OCI-LY7 (cell line): ENCODE measurements at regions not wholly inside any gene's neighbourhood (a gene's known extent, or its start where the extent isn't known, plus 50 kb on each side); places are given as distances from the start of the nearest gene placed in this dataset.

Experiments
- CTCF ChIP-seq: fragments of 200-600 bp; sonication (generic); conservative IDR thresholded peaks from 2 replicates; pipeline ENCODE4 v1.5.1; 2014; ENCODE audit warnings: mild to moderate bottlenecking, antibody characterized with exemption, low read length, moderate library complexity, mixed read lengths
- EZH2phosphoT487 ChIP-seq: fragments of 200-600 bp; sonication (generic); IDR thresholded peaks from 2 replicates; pipeline ENCODE4 v1.6.1; 2018; ENCODE audit warnings: low read depth, borderline replicate concordance, mild to moderate bottlenecking, mixed run types, antibody characterized with exemption, low read length, moderate library complexity, mixed read lengths

DNA sequence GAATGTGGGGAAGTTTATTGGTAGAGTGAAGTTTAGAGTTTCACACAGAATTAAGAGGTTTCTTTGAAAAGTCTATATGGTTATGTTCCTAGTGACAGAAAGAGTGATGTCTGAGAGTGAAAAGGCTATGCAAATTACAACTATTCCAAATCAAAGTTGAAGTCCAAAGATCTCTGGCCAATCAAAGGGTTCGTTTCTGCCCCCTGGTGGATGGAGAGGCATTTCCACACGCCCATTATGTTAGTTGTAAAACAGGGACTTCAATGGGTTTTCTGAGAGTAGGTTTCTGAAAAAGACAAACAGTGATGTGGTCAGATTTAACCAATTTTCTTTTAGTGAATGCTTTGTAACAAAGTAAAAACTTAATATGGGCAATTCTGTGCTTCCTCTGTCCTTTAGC, 441.5 kb upstream of the POU3F3 start:
- TF ChIP-seq CTCF, result peak; percentile 86
- no peak for TF ChIP-seq EZH2phosphoT487
